ENCODE measurements at regions not wholly inside any gene's neighbourhood (a gene's known extent, or its start where the extent isn't known, plus 50 kb on each side); places are given as distances from the start of the nearest gene placed in this dataset.

GRCh38 chr18:55781481-55781957 is 193.5 kb upstream of the TCF4 start:
- peak in 1 of 2 experiments; percentile 52; a peak in 3 of 6 replicates for ATAC-seq
- TF ChIP-seq CHD4 (IDR thresholded peaks at IDR 0.05; ENCODE audit: borderline replicate concordance), result no peak
- no peak for TF ChIP-seq MYC (IDR thresholded peaks at IDR 0.05; ENCODE audit: borderline replicate concordance, low read length)
- TF ChIP-seq CTCF (IDR thresholded peaks at IDR 0.05), result peak; percentile 36
- TF ChIP-seq, protein P1, sequence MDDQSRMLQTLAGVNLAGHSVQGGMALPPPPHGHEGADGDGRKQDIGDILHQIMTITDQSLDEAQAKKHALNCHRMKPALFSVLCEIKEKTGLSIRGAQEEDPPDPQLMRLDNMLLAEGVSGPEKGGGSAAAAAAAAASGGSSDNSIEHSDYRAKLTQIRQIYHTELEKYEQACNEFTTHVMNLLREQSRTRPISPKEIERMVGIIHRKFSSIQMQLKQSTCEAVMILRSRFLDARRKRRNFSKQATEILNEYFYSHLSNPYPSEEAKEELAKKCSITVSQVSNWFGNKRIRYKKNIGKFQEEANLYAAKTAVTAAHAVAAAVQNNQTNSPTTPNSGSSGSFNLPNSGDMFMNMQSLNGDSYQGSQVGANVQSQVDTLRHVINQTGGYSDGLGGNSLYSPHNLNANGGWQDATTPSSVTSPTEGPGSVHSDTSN (IDR thresholded peaks at IDR 0.05), result no peak
- TF ChIP-seq SMC3 (IDR thresholded peaks at IDR 0.05), result peak; percentile 37; the same call in 1 of the 3 replicates
- TF ChIP-seq HEYL (CRISPR knock-in tag; IDR thresholded peaks at IDR 0.05), result no peak
- TF ChIP-seq RAD21 (conservative IDR thresholded peaks at IDR 0.05 in 1 of 2, IDR thresholded peaks at IDR 0.05 in 1 of 2), result peak; percentile 47 to 51; a peak in 4 of 5 replicates
- no peak for TF ChIP-seq ZNF302 (CRISPR knock-in tag; IDR thresholded peaks at IDR 0.05)
- 0 out of 3 replicates have a peak, but pooled peaks cover 3% of the 10 kb centered on the region for H3K4me1 ChIP-seq
- no peak overlapping the region for H3K27ac ChIP-seq
- no peak for FAIRE-seq
- H3K4me2 ChIP-seq, result no peak overlapping the region
- WGBS (ENCODE audit: missing lambda C conversion rate), result 49% methylated on average over 6 of the region's 6 CpGs
- DNase-seq (ENCODE audit: low read depth in 1 of 2, low spot score in 1 of 2), result peak; percentile 7 to 52
- H3K4me3 ChIP-seq, result no peak overlapping the region
- ChIA-PET CTCF (interaction anchor here (1.0 to 1.3 kb wide), 3 partner anchors 40 to 366 kb away, joined by 3 to 6 read pairs (median 3); no protein-coding TSS in a partner anchor), POLR2A (no interaction called here)
- no peaks in the 10 kb centered on the region for H3K9me3 ChIP-seq

GRCh38 chr18:55780586-55781071 is 192.6 kb upstream of the TCF4 start:
- Histone ChIP-seq H3K27ac (peak overlapping the region; percentile 35 to 72; a peak in 2 of 6 replicates), H3K4me2 (peak overlapping the region; percentile 72), H3K4me3 (peak overlapping the region; percentile 44), H3K9me3 (no peaks in the 10 kb centered on the region), H3K4me1 (0 out of 3 replicates have a peak, but pooled peaks cover 3% of the 10 kb centered on the region)
- DNase-seq (ENCODE audit: low read depth in 1 of 2, low spot score in 1 of 2) (no peak), ATAC-seq (no peak), FAIRE-seq (no peak)
- POLR2A ChIA-PET, result no interaction called here
- CTCF ChIA-PET, result interaction anchor here (0.8 kb wide), 1 partner anchor 365 kb away, joined by 3 read pairs; no protein-coding TSS in a partner anchor
- TF ChIP-seq CHD4 (IDR thresholded peaks at IDR 0.05; ENCODE audit: borderline replicate concordance), result no peak
- TF ChIP-seq CEBPB (IDR thresholded peaks at IDR 0.05), result no peak
- TF ChIP-seq ZFP36 (IDR thresholded peaks at IDR 0.05; ENCODE audit: borderline replicate concordance, partially characterized antibody), result no peak
- no peak for TF ChIP-seq FOXS1 (CRISPR knock-in tag; IDR thresholded peaks at IDR 0.05)
- TF ChIP-seq EP300 (IDR thresholded peaks at IDR 0.05), result no peak
- TF ChIP-seq, protein P2, sequence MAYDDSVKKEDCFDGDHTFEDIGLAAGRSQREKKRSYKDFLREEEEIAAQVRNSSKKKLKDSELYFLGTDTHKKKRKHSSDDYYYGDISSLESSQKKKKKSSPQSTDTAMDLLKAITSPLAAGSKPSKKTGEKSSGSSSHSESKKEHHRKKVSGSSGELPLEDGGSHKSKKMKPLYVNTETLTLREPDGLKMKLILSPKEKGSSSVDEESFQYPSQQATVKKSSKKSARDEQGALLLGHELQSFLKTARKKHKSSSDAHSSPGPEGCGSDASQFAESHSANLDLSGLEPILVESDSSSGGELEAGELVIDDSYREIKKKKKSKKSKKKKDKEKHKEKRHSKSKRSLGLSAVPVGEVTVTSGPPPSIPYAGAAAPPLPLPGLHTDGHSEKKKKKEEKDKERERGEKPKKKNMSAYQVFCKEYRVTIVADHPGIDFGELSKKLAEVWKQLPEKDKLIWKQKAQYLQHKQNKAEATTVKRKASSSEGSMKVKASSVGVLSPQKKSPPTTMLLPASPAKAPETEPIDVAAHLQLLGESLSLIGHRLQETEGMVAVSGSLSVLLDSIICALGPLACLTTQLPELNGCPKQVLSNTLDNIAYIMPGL (CRISPR knock-in tag; IDR thresholded peaks at IDR 0.05; ENCODE audit: borderline replicate concordance), result no peak
- TF ChIP-seq FOSL2 (IDR thresholded peaks at IDR 0.05), result no peak
- no peak for TF ChIP-seq FOSL2 (CRISPR knock-in tag; IDR thresholded peaks at IDR 0.05)
- TF ChIP-seq TP53 (CRISPR knock-in tag; IDR thresholded peaks at IDR 0.05), result no peak
- TF ChIP-seq E2F6 (IDR thresholded peaks at IDR 0.05; ENCODE audit: borderline replicate concordance, low read depth), result no peak
- no peak for TF ChIP-seq SREBF2 (IDR thresholded peaks at IDR 0.05)
- TF ChIP-seq HOXB5 (CRISPR knock-in tag; IDR thresholded peaks at IDR 0.05), result no peak
- TF ChIP-seq, protein P3, sequence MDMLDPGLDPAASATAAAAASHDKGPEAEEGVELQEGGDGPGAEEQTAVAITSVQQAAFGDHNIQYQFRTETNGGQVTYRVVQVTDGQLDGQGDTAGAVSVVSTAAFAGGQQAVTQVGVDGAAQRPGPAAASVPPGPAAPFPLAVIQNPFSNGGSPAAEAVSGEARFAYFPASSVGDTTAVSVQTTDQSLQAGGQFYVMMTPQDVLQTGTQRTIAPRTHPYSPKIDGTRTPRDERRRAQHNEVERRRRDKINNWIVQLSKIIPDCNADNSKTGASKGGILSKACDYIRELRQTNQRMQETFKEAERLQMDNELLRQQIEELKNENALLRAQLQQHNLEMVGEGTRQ (IDR thresholded peaks at IDR 0.05), result no peak
- no peak for TF ChIP-seq BHLHE40 (IDR thresholded peaks at IDR 0.05; ENCODE audit: low read depth, low read length)
- WGBS (ENCODE audit: missing lambda C conversion rate), result 63% methylated on average over 9 of the region's 9 CpGs
